ENCODE measurements at regions not wholly inside any gene's neighbourhood (a gene's known extent, or its start where the extent isn't known, plus 50 kb on each side); places are given as distances from the start of the nearest gene placed in this dataset.

GRCh38 chr6:98547634-98548033 is 286.7 kb upstream of the POU3F2 start:
- no peak overlapping the region for H3K4me3 Mint-ChIP-seq
- H3K36me3 Mint-ChIP-seq (ENCODE audit: low read depth): no peaks in the 10 kb centered on the region
- intact Hi-C loops (cut with DNase I, micrococcal nuclease): no loop called here

GRCh38 chr6:98548301-98548700 is 286.1 kb upstream of the POU3F2 start:
- ChIA-PET CTCF (interaction anchor here (0.6 kb wide), 1 partner anchor 27 kb away, joined by 4 read pairs; no protein-coding TSS in a partner anchor), POLR2A (no interaction called here)
- Mint-ChIP-seq H3K27me3 (no peaks in the 10 kb centered on the region), H3K4me3 (no peak overlapping the region), H3K27ac (no peak overlapping the region), H3K4me1 (no peaks in the 10 kb centered on the region), H3K9me3 (ENCODE audit: low read depth) (no peaks in the 10 kb centered on the region), H3K36me3 (ENCODE audit: low read depth) (no peaks in the 10 kb centered on the region)
- intact Hi-C loops (cut with DNase I, micrococcal nuclease): no loop called here
- DNase-seq (no peak), ATAC-seq (no peak)

More at GRCh38 chr6:98547634-98548033, 286.7 kb upstream of the POU3F2 start:
- no peak overlapping the region for H3K27ac Mint-ChIP-seq
- DNase-seq (no peak), ATAC-seq (no peak)
- H3K27me3 Mint-ChIP-seq: no peaks in the 10 kb centered on the region
- CTCF ChIA-PET: interaction anchor here (0.6 kb wide), 1 partner anchor 28 kb away, joined by 4 read pairs; no protein-coding TSS in a partner anchor
- POLR2A ChIA-PET: no interaction called here
- no peaks in the 10 kb centered on the region for H3K4me1 Mint-ChIP-seq
- H3K9me3 Mint-ChIP-seq (ENCODE audit: low read depth): no peaks in the 10 kb centered on the region

DNA sequence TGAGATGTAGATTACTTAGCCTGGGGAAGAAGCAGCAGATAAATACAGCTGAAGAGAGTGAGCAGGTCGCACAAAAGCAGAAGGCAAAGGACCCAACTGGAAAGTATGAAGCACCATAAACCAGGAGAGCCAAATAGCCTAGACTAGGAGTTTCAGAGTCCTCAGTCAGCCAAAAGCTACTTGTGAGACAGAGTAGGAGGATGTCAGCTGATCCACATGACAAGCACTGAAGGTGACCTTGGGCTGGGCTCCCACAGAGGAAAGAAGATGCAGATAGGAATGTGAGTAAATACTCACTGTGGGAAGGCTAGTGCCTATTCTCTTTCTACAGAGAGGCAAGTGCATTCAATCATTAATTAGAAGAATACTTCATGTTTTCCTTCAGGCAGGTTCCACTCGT is 274.0 kb upstream of the POU3F2 start:
- DNase-seq (no peak), ATAC-seq (no peak)
- no peak overlapping the region for H3K4me3 Mint-ChIP-seq
- ChIA-PET CTCF (no interaction called here), POLR2A (no interaction called here)
- no peaks in the 10 kb centered on the region for H3K36me3 Mint-ChIP-seq (ENCODE audit: low read depth)
- H3K9me3 Mint-ChIP-seq (ENCODE audit: low read depth): no peaks in the 10 kb centered on the region
- H3K27ac Mint-ChIP-seq: no peak overlapping the region
- peaks cover 5% of the 10 kb centered on the region for H3K27me3 Mint-ChIP-seq
- no peaks in the 10 kb centered on the region for H3K4me1 Mint-ChIP-seq
- intact Hi-C loops (cut with DNase I, micrococcal nuclease): no loop called here

DNA sequence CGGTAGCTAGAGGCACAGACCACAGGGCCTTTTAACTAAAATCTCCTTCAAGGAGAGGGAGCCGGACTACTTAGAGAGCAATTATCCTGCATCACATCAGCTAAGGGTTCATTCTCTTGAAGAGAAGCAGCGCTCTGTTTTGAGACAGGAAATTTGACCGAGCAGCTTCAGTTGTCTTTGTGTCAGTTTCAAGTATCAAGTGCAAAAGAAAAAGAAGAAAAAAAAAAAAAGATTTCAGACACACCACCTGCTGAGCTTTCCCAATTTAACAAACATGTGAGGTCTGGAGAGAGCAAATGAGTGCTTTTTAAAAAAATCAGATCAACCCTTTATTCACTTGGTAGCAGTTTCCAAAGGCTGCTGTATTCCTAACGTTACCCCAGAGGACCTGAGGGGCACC is 273.5 kb upstream of the POU3F2 start:
- DNase-seq: no peak
- no peak for ATAC-seq
- Mint-ChIP-seq H3K27me3 (peaks cover 5% of the 10 kb centered on the region), H3K9me3 (ENCODE audit: low read depth) (no peaks in the 10 kb centered on the region), H3K4me1 (no peaks in the 10 kb centered on the region), H3K36me3 (ENCODE audit: low read depth) (no peaks in the 10 kb centered on the region), H3K4me3 (no peak overlapping the region), H3K27ac (no peak overlapping the region)
- ChIA-PET CTCF (no interaction called here), POLR2A (no interaction called here)
- intact Hi-C loops (cut with DNase I, micrococcal nuclease): no loop called here

DNA sequence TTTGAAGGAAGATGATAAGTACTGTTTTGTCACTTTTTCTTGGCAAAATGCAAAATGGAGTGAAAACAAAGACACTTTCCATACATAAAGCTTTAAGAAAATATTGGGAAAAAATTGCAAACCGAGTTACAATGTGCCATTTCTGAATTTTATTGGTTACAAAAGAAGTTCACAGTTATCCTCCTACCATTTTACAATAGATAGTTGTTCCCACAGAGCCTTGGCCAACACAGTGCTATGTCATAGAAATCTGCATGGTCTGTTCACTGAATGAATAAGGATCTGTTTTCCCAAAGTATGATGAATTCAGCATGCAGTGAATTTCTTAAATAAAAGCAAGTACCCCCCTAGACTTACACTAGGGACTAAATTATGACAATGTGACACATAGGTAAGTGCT is 268.2 kb upstream of the POU3F2 start:
- no peaks in the 10 kb centered on the region for H3K4me1 Mint-ChIP-seq
- intact Hi-C loops (cut with DNase I, micrococcal nuclease): no loop called here
- ATAC-seq (no peak), DNase-seq (no peak)
- CTCF ChIA-PET: no interaction called here
- no peaks in the 10 kb centered on the region for H3K27me3 Mint-ChIP-seq
- no peak overlapping the region for H3K4me3 Mint-ChIP-seq
- POLR2A ChIA-PET: no interaction called here
- H3K27ac Mint-ChIP-seq: no peak overlapping the region
- no peaks in the 10 kb centered on the region for H3K9me3 Mint-ChIP-seq (ENCODE audit: low read depth)
- no peaks in the 10 kb centered on the region for H3K36me3 Mint-ChIP-seq (ENCODE audit: low read depth)

DNA sequence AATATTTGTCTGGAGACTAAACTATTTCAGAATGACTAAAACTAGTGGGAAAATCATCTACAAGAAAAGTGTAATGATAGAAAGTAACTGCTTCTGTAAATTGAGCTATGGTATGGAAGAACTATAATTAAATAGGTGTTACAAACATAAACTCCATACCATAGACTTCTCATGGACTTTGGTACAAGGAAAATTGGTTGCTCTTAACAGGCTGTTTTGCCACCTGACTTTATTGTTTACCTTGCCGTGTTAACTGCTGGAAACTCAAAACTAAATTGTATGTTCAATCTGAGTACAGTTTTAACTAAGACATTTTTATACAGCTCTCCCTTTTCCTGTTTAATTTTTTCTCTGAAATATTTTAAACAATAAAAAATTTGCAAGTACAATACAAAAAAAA is 261.8 kb upstream of the POU3F2 start:
- H3K36me3 Mint-ChIP-seq (ENCODE audit: low read depth): no peaks in the 10 kb centered on the region

DNA sequence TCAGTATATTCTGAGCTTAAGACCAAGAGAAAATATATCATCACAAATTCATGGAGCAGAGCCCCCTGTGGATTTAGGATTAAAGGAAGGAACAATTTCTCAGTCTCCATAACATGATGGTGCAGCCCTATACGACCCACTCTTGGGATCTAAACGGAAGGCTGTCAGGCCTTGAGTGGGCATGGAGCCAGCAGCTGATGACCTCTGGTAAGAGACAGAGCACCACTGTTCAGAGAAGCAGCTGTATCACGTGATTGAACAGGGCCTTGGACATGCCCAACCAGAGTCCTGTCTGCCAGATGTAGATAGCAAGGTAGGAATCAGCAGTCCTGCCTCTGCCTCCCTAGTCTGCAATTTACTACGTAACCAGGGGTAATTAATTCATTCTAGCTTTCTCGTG is 259.4 kb upstream of the POU3F2 start:
- CTCF ChIA-PET: interaction anchor here (0.7 to 0.8 kb wide), 2 partner anchors 257 to 523 kb away, joined by 3 read pairs; no protein-coding TSS in a partner anchor
- no peaks in the 10 kb centered on the region for H3K27me3 Mint-ChIP-seq
- no peaks in the 10 kb centered on the region for H3K9me3 Mint-ChIP-seq (ENCODE audit: low read depth)
- no peaks in the 10 kb centered on the region for H3K4me1 Mint-ChIP-seq
- POLR2A ChIA-PET: interaction anchor here (0.6 kb wide), 1 partner anchor 125 kb away, joined by 3 read pairs; no protein-coding TSS in a partner anchor
- no peaks in the 10 kb centered on the region for H3K36me3 Mint-ChIP-seq (ENCODE audit: low read depth)
- DNase-seq (no peak), ATAC-seq (no peak)
- H3K27ac Mint-ChIP-seq: no peak overlapping the region
- H3K4me3 Mint-ChIP-seq: no peak overlapping the region
- intact Hi-C loops (cut with DNase I, micrococcal nuclease): no loop called here

More for the DNA sequence above, 261.8 kb upstream of the POU3F2 start:
- ATAC-seq: no peak
- Mint-ChIP-seq H3K27ac (no peak overlapping the region), H3K4me1 (no peaks in the 10 kb centered on the region), H3K9me3 (ENCODE audit: low read depth) (no peaks in the 10 kb centered on the region), H3K27me3 (no peaks in the 10 kb centered on the region), H3K4me3 (no peak overlapping the region)
- intact Hi-C loops (cut with DNase I, micrococcal nuclease): no loop called here
- DNase-seq: no peak
- ChIA-PET POLR2A (no interaction called here), CTCF (interaction anchor here (0.6 kb wide), 1 partner anchor 13 kb away, joined by 3 read pairs; no protein-coding TSS in a partner anchor)

GRCh38 chr6:98576791-98577190 is 257.6 kb upstream of the POU3F2 start:
- ATAC-seq: no peak
- H3K36me3 Mint-ChIP-seq (ENCODE audit: low read depth): no peaks in the 10 kb centered on the region
- H3K27me3 Mint-ChIP-seq: no peaks in the 10 kb centered on the region
- ChIA-PET CTCF (no interaction called here), POLR2A (no interaction called here)
- no peak overlapping the region for H3K27ac Mint-ChIP-seq
- intact Hi-C loops (cut with DNase I, micrococcal nuclease): no loop called here
- DNase-seq: no peak
- H3K9me3 Mint-ChIP-seq (ENCODE audit: low read depth): no peaks in the 10 kb centered on the region
- no peaks in the 10 kb centered on the region for H3K4me1 Mint-ChIP-seq
- H3K4me3 Mint-ChIP-seq: no peak overlapping the region

GRCh38 chr6:98578016-98578415 is 256.4 kb upstream of the POU3F2 start:
- ATAC-seq: no peak
- POLR2A ChIA-PET: no interaction called here
- H3K4me1 Mint-ChIP-seq: no peaks in the 10 kb centered on the region

GRCh38 chr6:98579079-98579478 is 255.3 kb upstream of the POU3F2 start:
- H3K27me3 Mint-ChIP-seq: no peaks in the 10 kb centered on the region
- no peak overlapping the region for H3K4me3 Mint-ChIP-seq
- intact Hi-C loops (cut with DNase I, micrococcal nuclease): no loop called here
- no peaks in the 10 kb centered on the region for H3K4me1 Mint-ChIP-seq
- ChIA-PET CTCF (no interaction called here), POLR2A (no interaction called here)
- H3K36me3 Mint-ChIP-seq (ENCODE audit: low read depth): no peaks in the 10 kb centered on the region
- DNase-seq (no peak), ATAC-seq (no peak)
- no peaks in the 10 kb centered on the region for H3K9me3 Mint-ChIP-seq (ENCODE audit: low read depth)
- H3K27ac Mint-ChIP-seq: no peak overlapping the region

More at GRCh38 chr6:98578016-98578415, 256.4 kb upstream of the POU3F2 start:
- Mint-ChIP-seq H3K4me3 (no peak overlapping the region), H3K9me3 (ENCODE audit: low read depth) (no peaks in the 10 kb centered on the region), H3K27me3 (no peaks in the 10 kb centered on the region), H3K36me3 (ENCODE audit: low read depth) (no peaks in the 10 kb centered on the region), H3K27ac (no peak overlapping the region)
- CTCF ChIA-PET: no interaction called here
- no peak for DNase-seq
- intact Hi-C loops (cut with DNase I, micrococcal nuclease): no loop called here

DNA sequence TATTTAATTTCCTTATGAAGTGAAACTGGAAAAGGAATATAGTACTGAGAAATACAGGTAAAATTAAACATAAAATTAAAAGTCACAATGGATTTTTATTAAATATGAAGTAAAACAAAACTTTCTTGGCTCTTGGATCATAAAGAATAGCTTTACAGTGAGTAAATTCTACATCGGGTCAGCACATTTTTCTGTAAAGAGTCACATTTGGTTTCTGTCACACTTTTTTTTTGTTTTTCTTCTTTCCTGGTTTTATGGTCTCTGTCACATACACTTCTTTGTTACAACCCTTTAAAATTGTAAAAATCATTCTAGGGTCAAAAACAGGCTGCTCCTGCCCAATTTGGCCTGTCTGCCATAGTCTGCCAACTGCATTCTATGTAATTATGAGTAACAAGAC is 254.4 kb upstream of the POU3F2 start:
- no peak overlapping the region for H3K4me3 Mint-ChIP-seq
- H3K36me3 Mint-ChIP-seq (ENCODE audit: low read depth): no peaks in the 10 kb centered on the region
- ATAC-seq: no peak
- ChIA-PET CTCF (no interaction called here), POLR2A (no interaction called here)
- no peak overlapping the region for H3K27ac Mint-ChIP-seq
- DNase-seq: no peak
- H3K9me3 Mint-ChIP-seq (ENCODE audit: low read depth): no peaks in the 10 kb centered on the region
- H3K4me1 Mint-ChIP-seq: no peaks in the 10 kb centered on the region
- intact Hi-C loops (cut with DNase I, micrococcal nuclease): no loop called here
- peaks cover 2% of the 10 kb centered on the region for H3K27me3 Mint-ChIP-seq

- POLR2A ChIA-PET: no interaction called here
- ATAC-seq: no peak
- intact Hi-C loops (cut with DNase I, micrococcal nuclease): no loop called here
- Mint-ChIP-seq H3K27ac (no peak overlapping the region), H3K4me1 (no peaks in the 10 kb centered on the region), H3K9me3 (ENCODE audit: low read depth) (no peaks in the 10 kb centered on the region), H3K27me3 (peaks cover 2% of the 10 kb centered on the region), H3K36me3 (ENCODE audit: low read depth) (no peaks in the 10 kb centered on the region), H3K4me3 (no peak overlapping the region)
- CTCF ChIA-PET: no interaction called here
- DNase-seq: no peak
These were observed 252.7 kb upstream of the POU3F2 start for GRCh38 chr6:98581705-98582104.

DNA sequence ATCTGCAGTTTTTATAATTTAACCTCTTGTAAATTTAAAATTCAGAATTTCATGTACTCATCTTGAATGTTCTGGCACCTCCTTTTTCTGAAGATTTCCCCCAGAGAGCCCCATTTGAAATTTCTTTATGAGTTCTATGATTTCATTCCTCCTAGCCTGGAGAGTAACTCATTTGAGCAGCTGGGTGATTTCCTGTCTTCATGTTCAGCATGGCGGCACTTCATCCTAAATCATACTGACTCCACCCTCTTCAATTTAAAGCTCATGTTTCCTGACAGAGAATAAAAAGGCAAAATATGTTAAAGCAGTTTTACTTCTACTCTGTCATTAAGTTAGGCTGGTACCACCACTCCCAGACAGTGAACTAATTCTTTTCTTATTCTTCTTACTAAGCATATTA is 250.9 kb upstream of the POU3F2 start:
- H3K27me3 Mint-ChIP-seq: peaks cover 7% of the 10 kb centered on the region
- no peaks in the 10 kb centered on the region for H3K9me3 Mint-ChIP-seq (ENCODE audit: low read depth)
- intact Hi-C loops (cut with DNase I, micrococcal nuclease): no loop called here
- ATAC-seq (no peak), DNase-seq (no peak)
- no peak overlapping the region for H3K27ac Mint-ChIP-seq
- POLR2A ChIA-PET: no interaction called here
- no peak overlapping the region for H3K4me3 Mint-ChIP-seq
- CTCF ChIA-PET: no interaction called here
- H3K4me1 Mint-ChIP-seq: no peaks in the 10 kb centered on the region
- H3K36me3 Mint-ChIP-seq (ENCODE audit: low read depth): no peaks in the 10 kb centered on the region
